Testis (tissue), 2 donors: ENCODE measurements at regions not wholly inside any gene's neighbourhood (a gene's known extent, or its start where the extent isn't known, plus 50 kb on each side); places are given as distances from the start of the nearest gene placed in this dataset.

Experiments
- POLR2A ChIP-seq: fragments of 450-650 bp; IDR thresholded peaks from one replicate; pipeline ENCODE4 v1.6.1; 2017; ENCODE audit warnings: antibody characterized with exemption, mild to moderate bottlenecking, moderate library complexity
- TF ChIP-seq, protein P1 (sequence below), 3 experiments: fragments of 450-650 bp in 2 of 3; fragments of 200-600 bp in 1 of 3; sonication (generic) in 1 of 3; IDR thresholded peaks; one replicate each; pipeline ENCODE4 v1.5.1; 2016 to 2019; ENCODE audit warnings: antibody characterized with exemption in 3 of 3, mild to moderate bottlenecking in 2 of 3, moderate library complexity in 1 of 3

GRCh38 chr13:83297586-83298290, 584.5 kb downstream of the SLITRK1 start:
- TF ChIP-seq, protein P1, sequence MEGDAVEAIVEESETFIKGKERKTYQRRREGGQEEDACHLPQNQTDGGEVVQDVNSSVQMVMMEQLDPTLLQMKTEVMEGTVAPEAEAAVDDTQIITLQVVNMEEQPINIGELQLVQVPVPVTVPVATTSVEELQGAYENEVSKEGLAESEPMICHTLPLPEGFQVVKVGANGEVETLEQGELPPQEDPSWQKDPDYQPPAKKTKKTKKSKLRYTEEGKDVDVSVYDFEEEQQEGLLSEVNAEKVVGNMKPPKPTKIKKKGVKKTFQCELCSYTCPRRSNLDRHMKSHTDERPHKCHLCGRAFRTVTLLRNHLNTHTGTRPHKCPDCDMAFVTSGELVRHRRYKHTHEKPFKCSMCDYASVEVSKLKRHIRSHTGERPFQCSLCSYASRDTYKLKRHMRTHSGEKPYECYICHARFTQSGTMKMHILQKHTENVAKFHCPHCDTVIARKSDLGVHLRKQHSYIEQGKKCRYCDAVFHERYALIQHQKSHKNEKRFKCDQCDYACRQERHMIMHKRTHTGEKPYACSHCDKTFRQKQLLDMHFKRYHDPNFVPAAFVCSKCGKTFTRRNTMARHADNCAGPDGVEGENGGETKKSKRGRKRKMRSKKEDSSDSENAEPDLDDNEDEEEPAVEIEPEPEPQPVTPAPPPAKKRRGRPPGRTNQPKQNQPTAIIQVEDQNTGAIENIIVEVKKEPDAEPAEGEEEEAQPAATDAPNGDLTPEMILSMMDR (IDR thresholded peaks at IDR 0.05), result no peak
- no peak for TF ChIP-seq POLR2A
